ENCODE measurements at regions not wholly inside any gene's neighbourhood (a gene's known extent, or its start where the extent isn't known, plus 50 kb on each side); places are given as distances from the start of the nearest gene placed in this dataset.
A peak's percentile ranks its signal among the peaks of the same experiment; 100 is the strongest.

- DNase-seq (ENCODE audit: low spot score) = no peak
These were observed 848.7 kb upstream of the FOXG1 start for GRCh38 chr14:27917896-27918295.

GRCh38 chr14:27927519-27927918 lies 839.1 kb upstream of the FOXG1 start:
- DNase-seq (ENCODE audit: low spot score) = no peak

- DNase-seq (ENCODE audit: low spot score) = no peak
These were observed 836.7 kb upstream of the FOXG1 start for GRCh38 chr14:27929797-27930347.

- no peak for DNase-seq (ENCODE audit: low spot score)
These were observed 828.2 kb upstream of the FOXG1 start for GRCh38 chr14:27938392-27938791.

GRCh38 chr14:27945512-27945911 lies 821.1 kb upstream of the FOXG1 start:
- DNase-seq (ENCODE audit: low spot score) = no peak

- no peak for DNase-seq (ENCODE audit: low spot score)
These were observed 807.8 kb upstream of the FOXG1 start for GRCh38 chr14:27958757-27959156.

- DNase-seq (ENCODE audit: low spot score) = no peak
These were observed 770.9 kb upstream of the FOXG1 start for GRCh38 chr14:27995691-27996090.

- no peak for DNase-seq (ENCODE audit: low spot score)
These were observed 765.6 kb upstream of the FOXG1 start for GRCh38 chr14:28001002-28001401.

- peak; percentile 43 for DNase-seq (ENCODE audit: low spot score)
These were observed 753.8 kb upstream of the FOXG1 start for GRCh38 chr14:28012629-28013415.

GRCh38 chr14:28020112-28020511 lies 746.5 kb upstream of the FOXG1 start:
- DNase-seq (ENCODE audit: low spot score) = no peak

GRCh38 chr14:28023853-28024252 lies 742.7 kb upstream of the FOXG1 start:
- no peak for DNase-seq (ENCODE audit: low spot score)

GRCh38 chr14:28052251-28052650 lies 714.3 kb upstream of the FOXG1 start:
- DNase-seq (ENCODE audit: low spot score) = no peak

- DNase-seq (ENCODE audit: low spot score) = no peak
These were observed 711.6 kb upstream of the FOXG1 start for GRCh38 chr14:28055008-28055407.

GRCh38 chr14:28057359-28058296 lies 709.0 kb upstream of the FOXG1 start:
- peak; percentile 19 for DNase-seq (ENCODE audit: low spot score)

- DNase-seq (ENCODE audit: low spot score) = no peak
These were observed 707.3 kb upstream of the FOXG1 start for GRCh38 chr14:28059254-28059653.

GRCh38 chr14:28061006-28061405 lies 705.6 kb upstream of the FOXG1 start:
- DNase-seq (ENCODE audit: low spot score) = no peak

- no peak for DNase-seq (ENCODE audit: low spot score)
These were observed 689.6 kb upstream of the FOXG1 start for GRCh38 chr14:28077021-28077420.

GRCh38 chr14:28083389-28083788 lies 683.2 kb upstream of the FOXG1 start:
- DNase-seq (ENCODE audit: low spot score) = no peak

GRCh38 chr14:28088125-28088524 lies 678.5 kb upstream of the FOXG1 start:
- DNase-seq (ENCODE audit: low spot score) = no peak

GRCh38 chr14:28097585-28097984 lies 669.0 kb upstream of the FOXG1 start:
- no peak for DNase-seq (ENCODE audit: low spot score)

GRCh38 chr14:28098856-28099255 lies 667.7 kb upstream of the FOXG1 start:
- no peak for DNase-seq (ENCODE audit: low spot score)

- DNase-seq (ENCODE audit: low spot score) = no peak
These were observed 664.6 kb upstream of the FOXG1 start for GRCh38 chr14:28102001-28102400.

GRCh38 chr14:28102814-28103213 lies 663.8 kb upstream of the FOXG1 start:
- DNase-seq (ENCODE audit: low spot score) = peak; percentile 45
